Astrocyte (in vitro differentiated cells and primary cell): ENCODE measurements at regions not wholly inside any gene's neighbourhood (a gene's known extent, or its start where the extent isn't known, plus 50 kb on each side); places are given as distances from the start of the nearest gene placed in this dataset.

Experiments
- DNase-seq: peaks from one replicate; pipeline ENCODE4 v3.0.0-alpha.2; 2010; ENCODE audit warnings: low read depth
- FAIRE-seq: peaks from 2 replicates; lab custom pipeline; 2011; peaks lifted over from hg19 to GRCh38; lab: Jason Lieb, UNC
- H2AFZ ChIP-seq: 2 replicates; pipeline ENCODE4 v1.6.0; 2012; ENCODE audit warnings: low read depth, low read length, inconsistent platforms
- H3K27ac ChIP-seq: 2 replicates; pipeline ENCODE4 v1.5.1; 2011; ENCODE audit warnings: low read depth, low read length, inconsistent platforms
- H3K27me3 ChIP-seq: 2 replicates; pipeline ENCODE4 v1.6.0; 2011; ENCODE audit warnings: low read length, inconsistent platforms; ENCODE audit not compliant: insufficient read depth
- H3K36me3 ChIP-seq: 2 replicates; pipeline ENCODE4 v1.5.1; 2011; ENCODE audit warnings: low read length, inconsistent platforms; ENCODE audit not compliant: insufficient read depth
- H3K4me1 ChIP-seq: 2 replicates; pipeline ENCODE4 v1.5.1; 2011; ENCODE audit warnings: low read length, inconsistent platforms; ENCODE audit not compliant: insufficient read depth
- H3K4me2 ChIP-seq: 2 replicates; pipeline ENCODE4 v1.6.0; 2012; ENCODE audit warnings: low read length, inconsistent platforms
- H3K4me3 ChIP-seq: 2 replicates; pipeline ENCODE4 v1.5.1; 2011; ENCODE audit warnings: low read depth, mild to moderate bottlenecking, low read length, inconsistent platforms; ENCODE audit not compliant: insufficient read depth
- H3K79me2 ChIP-seq: 2 replicates; pipeline ENCODE4 v1.6.0; 2012; ENCODE audit warnings: mild to moderate bottlenecking, low read length, inconsistent platforms; ENCODE audit not compliant: insufficient read depth
- H3K9ac ChIP-seq: 2 replicates; pipeline ENCODE4 v1.6.0; 2012; ENCODE audit warnings: mild to moderate bottlenecking, low read length, inconsistent platforms
- H3K9me3 ChIP-seq: 2 replicates; pipeline ENCODE4 v1.5.1; 2012; ENCODE audit warnings: low read depth, mild to moderate bottlenecking, low read length, inconsistent platforms; ENCODE audit not compliant: insufficient read depth
- H4K20me1 ChIP-seq: 2 replicates; pipeline ENCODE4 v1.6.0; 2012; ENCODE audit warnings: low read length, inconsistent platforms; ENCODE audit not compliant: insufficient read depth
- H3K27ac Mint-ChIP-seq: one replicate; pipeline ENCODE4 v1.8.0; 2021; ENCODE audit warnings: mild to moderate bottlenecking, mixed read lengths; ENCODE audit not compliant: unreplicated experiment
- H3K27me3 Mint-ChIP-seq: one replicate; pipeline ENCODE4 v1.8.0; 2021; ENCODE audit warnings: low read depth, mixed read lengths; ENCODE audit not compliant: unreplicated experiment
- H3K36me3 Mint-ChIP-seq: one replicate; pipeline ENCODE4 v1.8.0; 2021; ENCODE audit warnings: low read depth, mixed read lengths; ENCODE audit not compliant: unreplicated experiment
- H3K4me1 Mint-ChIP-seq: one replicate; pipeline ENCODE4 v1.8.0; 2021; ENCODE audit warnings: low read depth, mixed read lengths; ENCODE audit not compliant: unreplicated experiment
- H3K4me3 Mint-ChIP-seq: one replicate; pipeline ENCODE4 v1.8.0; 2021; ENCODE audit warnings: mild to moderate bottlenecking, moderate library complexity, mixed read lengths; ENCODE audit not compliant: unreplicated experiment
- H3K9me3 Mint-ChIP-seq: one replicate; pipeline ENCODE4 v1.8.0; 2021; ENCODE audit warnings: mild to moderate bottlenecking, mixed read lengths; ENCODE audit not compliant: unreplicated experiment
- EZH2 ChIP-seq: IDR thresholded peaks from 2 replicates; pipeline ENCODE4 v1.6.1; 2012; ENCODE audit warnings: mild to moderate bottlenecking, low read length, inconsistent platforms; ENCODE audit not compliant: insufficient read depth
- TF ChIP-seq, protein P1 (sequence below): IDR thresholded peaks from 2 replicates; pipeline ENCODE4 v1.5.1; 2011; ENCODE audit warnings: low read depth, mild to moderate bottlenecking, inconsistent platforms, low read length, moderate library complexity; ENCODE audit not compliant: insufficient read depth

DNA sequence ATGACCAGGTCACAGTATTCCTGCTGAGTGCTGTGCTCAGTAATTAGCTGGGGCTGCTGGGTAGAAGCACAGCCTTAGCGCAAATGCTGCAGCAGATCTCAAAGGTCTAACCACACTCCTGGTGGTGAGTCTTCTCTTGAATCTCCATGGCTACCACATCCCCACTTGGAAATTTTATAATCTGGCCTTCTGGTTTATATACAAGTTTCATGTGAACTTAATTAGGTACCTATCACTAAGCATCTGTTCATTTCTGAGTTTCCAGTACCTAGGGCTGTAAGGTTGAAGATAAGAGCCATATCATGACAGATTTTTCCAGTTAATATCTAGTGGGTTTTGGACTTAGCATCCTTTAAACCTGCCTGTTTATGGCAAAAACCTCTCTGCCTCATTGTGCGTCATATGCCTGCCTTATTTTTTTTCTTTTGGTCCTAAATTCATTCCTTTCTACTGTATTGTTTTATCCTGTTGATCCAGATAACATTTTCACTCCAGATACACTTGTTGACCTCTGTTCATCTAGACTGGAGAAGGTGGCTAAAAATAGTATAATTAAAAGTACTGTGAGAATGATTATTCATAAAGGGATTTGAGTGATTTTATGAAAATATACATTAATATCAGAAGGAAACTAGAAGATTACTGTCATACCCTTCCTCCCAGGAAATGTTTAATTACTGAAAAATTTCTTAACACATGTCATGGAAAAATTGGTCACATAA is 168.4 kb upstream of the THUMPD2 start:
- H3K4me1 Mint-ChIP-seq, result peaks cover 12% of the 10 kb centered on the region
- H3K4me3 Mint-ChIP-seq, result no peak overlapping the region

DNA sequence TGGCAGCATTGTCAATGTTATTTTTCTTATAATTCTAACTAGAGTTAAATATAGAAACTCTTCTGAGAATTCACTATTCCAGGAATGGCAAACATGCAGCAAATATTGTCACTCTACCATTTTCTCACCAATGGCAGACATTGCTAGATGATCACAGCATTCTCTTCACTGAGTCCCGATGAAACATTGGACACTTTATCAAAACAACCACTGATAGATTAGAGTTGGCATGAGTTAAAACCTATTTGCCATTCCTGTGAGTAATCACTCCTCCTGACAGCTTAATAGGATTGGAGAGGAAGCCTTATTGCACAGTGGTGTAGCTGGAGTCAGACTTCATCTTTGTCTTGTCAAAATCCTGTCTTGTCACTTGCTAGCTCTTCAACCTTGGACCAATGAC is 163.9 kb upstream of the THUMPD2 start:
- no peaks in the 10 kb centered on the region for H3K9me3 ChIP-seq
- no peaks in the 10 kb centered on the region for H3K27me3 ChIP-seq
- H3K79me2 ChIP-seq, result no peaks in the 10 kb centered on the region
- H2AFZ ChIP-seq, result no peak overlapping the region
- no peak for TF ChIP-seq EZH2
- Mint-ChIP-seq H3K4me3 (no peak overlapping the region), H3K27ac (no peak overlapping the region), H3K36me3 (no peaks in the 10 kb centered on the region), H3K4me1 (peaks cover 19% of the 10 kb centered on the region), H3K9me3 (peaks cover 3% of the 10 kb centered on the region), H3K27me3 (no peaks in the 10 kb centered on the region)
- no peaks in the 10 kb centered on the region for H3K36me3 ChIP-seq
- H4K20me1 ChIP-seq, result no peaks in the 10 kb centered on the region
- no peak overlapping the region for H3K4me2 ChIP-seq
- H3K9ac ChIP-seq, result no peak overlapping the region
- no peak overlapping the region for H3K4me3 ChIP-seq
- FAIRE-seq (peak; percentile 73), DNase-seq (peak; percentile 82)
- H3K27ac ChIP-seq, result no peak overlapping the region
- peaks cover 19% of the 10 kb centered on the region for H3K4me1 ChIP-seq

More for the DNA sequence above, 168.4 kb upstream of the THUMPD2 start:
- peak; percentile 45 for FAIRE-seq
- Histone ChIP-seq H3K4me3 (no peak overlapping the region), H2AFZ (no peak overlapping the region), H3K27me3 (no peaks in the 10 kb centered on the region), H3K36me3 (no peaks in the 10 kb centered on the region), H3K4me2 (peak overlapping the region; percentile 34), H3K9me3 (no peaks in the 10 kb centered on the region), H3K27ac (peak overlapping the region; percentile 19), H3K4me1 (peaks cover 16% of the 10 kb centered on the region), H4K20me1 (no peaks in the 10 kb centered on the region), H3K79me2 (no peaks in the 10 kb centered on the region), H3K9ac (peak overlapping the region; percentile 5)
- Mint-ChIP-seq H3K36me3 (no peaks in the 10 kb centered on the region), H3K27ac (no peak overlapping the region), H3K27me3 (no peaks in the 10 kb centered on the region), H3K9me3 (no peaks in the 10 kb centered on the region)
- TF ChIP-seq EZH2, result no peak
- TF ChIP-seq, protein P1, sequence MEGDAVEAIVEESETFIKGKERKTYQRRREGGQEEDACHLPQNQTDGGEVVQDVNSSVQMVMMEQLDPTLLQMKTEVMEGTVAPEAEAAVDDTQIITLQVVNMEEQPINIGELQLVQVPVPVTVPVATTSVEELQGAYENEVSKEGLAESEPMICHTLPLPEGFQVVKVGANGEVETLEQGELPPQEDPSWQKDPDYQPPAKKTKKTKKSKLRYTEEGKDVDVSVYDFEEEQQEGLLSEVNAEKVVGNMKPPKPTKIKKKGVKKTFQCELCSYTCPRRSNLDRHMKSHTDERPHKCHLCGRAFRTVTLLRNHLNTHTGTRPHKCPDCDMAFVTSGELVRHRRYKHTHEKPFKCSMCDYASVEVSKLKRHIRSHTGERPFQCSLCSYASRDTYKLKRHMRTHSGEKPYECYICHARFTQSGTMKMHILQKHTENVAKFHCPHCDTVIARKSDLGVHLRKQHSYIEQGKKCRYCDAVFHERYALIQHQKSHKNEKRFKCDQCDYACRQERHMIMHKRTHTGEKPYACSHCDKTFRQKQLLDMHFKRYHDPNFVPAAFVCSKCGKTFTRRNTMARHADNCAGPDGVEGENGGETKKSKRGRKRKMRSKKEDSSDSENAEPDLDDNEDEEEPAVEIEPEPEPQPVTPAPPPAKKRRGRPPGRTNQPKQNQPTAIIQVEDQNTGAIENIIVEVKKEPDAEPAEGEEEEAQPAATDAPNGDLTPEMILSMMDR, result no peak
- DNase-seq, result peak; percentile 21

DNA sequence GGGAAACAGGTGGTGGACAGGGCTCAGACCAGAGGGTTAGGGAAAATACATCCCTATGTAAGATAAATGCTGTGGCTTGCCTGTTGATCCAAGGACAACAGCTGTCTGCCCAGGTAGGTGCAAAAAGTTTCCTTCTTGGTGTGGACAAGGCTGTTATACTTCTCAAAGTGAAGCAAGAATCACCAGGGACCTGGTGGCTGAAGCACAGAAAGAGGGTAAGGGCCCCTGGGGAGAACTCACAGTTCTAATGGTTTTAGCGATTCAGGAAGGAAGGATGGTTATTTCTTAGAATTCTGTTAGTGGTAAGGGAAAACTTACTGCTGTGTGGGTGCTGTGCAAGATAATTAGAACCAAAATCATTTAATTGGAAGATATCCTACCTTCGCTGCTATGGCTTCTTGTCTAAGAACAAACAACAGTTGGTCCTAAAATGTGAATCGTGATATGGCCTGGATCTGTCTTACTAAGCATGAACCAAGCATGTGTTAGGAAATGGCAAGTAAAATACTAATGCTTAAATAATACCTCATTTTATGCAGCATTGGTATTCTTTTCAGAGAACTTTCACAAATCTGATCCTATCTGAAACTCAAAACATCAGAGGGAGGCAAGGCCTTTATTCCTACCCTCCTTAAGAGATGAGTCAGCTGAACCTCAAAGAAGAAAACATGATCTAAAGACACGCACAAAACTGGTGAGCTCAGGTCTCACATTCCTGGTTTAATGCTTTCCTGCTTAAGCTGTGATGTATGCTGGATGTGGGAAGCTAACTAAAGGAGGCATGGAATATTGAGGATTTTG is 159.2 kb upstream of the THUMPD2 start:
- TF ChIP-seq EZH2, result no peak
- TF ChIP-seq, protein P1, result no peak
- no peak overlapping the region for H3K4me3 ChIP-seq
- Mint-ChIP-seq H3K9me3 (peaks cover 3% of the 10 kb centered on the region), H3K36me3 (no peaks in the 10 kb centered on the region), H3K4me1 (peaks cover 22% of the 10 kb centered on the region), H3K4me3 (peak overlapping the region; percentile 45), H3K27me3 (no peaks in the 10 kb centered on the region), H3K27ac (peak overlapping the region; percentile 84)
- no peaks in the 10 kb centered on the region for H3K9me3 ChIP-seq
- peaks cover 20% of the 10 kb centered on the region for H3K4me1 ChIP-seq
- no peaks in the 10 kb centered on the region for H3K79me2 ChIP-seq
- FAIRE-seq (peak; percentile 99), DNase-seq (peak; percentile 99)
- no peaks in the 10 kb centered on the region for H4K20me1 ChIP-seq
- H3K4me2 ChIP-seq, result peak overlapping the region; percentile 44
- H3K9ac ChIP-seq, result peak overlapping the region; percentile 59
- H2AFZ ChIP-seq, result peak overlapping the region; percentile 22
- no peaks in the 10 kb centered on the region for H3K36me3 ChIP-seq
- no peaks in the 10 kb centered on the region for H3K27me3 ChIP-seq
- H3K27ac ChIP-seq, result peak overlapping the region; percentile 83
